Inflammatory macrophage treated with lipopolysaccharide for 4 hours (primary cell): ENCODE measurements at regions not wholly inside any gene's neighbourhood (a gene's known extent, or its start where the extent isn't known, plus 50 kb on each side); places are given as distances from the start of the nearest gene placed in this dataset.
A peak's percentile ranks its signal among the peaks of the same experiment; 100 is the strongest.

ENCODE experiments used
- DNase-seq: peaks from one replicate; pipeline ENCODE4 v3.0.0-alpha.2; 2020

DNA sequence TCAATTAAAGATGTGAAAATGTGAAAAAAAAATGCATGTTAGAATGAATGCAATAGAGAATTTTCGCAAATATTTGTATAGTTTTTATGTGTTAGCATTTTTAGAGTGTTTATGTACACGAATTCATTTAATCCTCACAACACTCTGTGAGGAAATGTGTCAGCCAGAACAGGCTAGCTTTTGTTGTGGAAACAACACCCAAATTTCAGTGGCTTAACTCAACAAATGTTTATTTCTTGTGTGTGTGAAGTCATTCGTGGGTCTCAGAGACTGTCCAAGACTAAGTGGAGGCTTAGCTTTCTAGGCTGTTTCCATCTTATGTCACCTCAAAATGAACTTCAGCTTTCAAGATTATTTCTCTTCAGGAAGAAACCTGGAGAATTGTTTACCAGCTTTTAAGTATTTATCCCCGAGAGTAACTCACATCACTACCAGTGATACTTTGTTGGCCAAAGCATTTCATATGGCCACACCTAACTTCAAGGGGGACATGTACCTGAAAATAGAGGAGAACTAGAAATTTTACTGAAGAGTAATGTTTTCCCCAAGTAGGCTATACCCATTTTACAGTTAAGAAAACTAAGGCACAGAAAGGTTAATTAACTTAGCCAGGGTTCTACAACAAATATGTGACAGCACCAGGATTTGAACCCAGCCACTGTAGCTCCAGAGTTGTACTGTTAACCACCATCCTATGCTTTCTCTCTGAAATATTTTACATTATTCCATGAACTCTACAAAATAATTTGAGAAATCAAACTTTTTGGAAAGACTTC is 306.1 kb downstream of the QKI start:
- no peak for DNase-seq

DNA sequence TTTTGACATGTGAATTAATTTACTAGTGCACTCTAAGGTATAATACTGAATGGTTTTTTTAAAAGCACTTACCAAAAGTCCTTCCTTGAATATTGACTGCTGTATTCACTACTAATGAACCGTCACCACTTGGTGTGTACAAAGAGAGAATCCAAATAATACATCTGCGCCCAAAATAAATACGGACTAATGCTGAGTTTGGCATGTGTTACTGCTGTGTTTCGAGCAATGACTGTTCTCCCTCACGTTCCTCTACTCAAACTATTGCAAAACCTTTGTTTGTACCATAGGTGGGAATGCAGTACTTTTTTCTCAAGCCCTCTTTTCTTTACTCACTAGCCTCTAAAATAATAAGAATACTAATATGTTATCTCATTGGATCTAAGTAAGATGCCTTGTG is 305.5 kb downstream of the QKI start:
- no peak for DNase-seq

- DNase-seq, result no peak
Measured at GRCh38 chr6:163719028-163719742, 304.7 kb downstream of the QKI start.

- no peak for DNase-seq
Measured at GRCh38 chr6:163718537-163718936, 304.0 kb downstream of the QKI start.

DNA sequence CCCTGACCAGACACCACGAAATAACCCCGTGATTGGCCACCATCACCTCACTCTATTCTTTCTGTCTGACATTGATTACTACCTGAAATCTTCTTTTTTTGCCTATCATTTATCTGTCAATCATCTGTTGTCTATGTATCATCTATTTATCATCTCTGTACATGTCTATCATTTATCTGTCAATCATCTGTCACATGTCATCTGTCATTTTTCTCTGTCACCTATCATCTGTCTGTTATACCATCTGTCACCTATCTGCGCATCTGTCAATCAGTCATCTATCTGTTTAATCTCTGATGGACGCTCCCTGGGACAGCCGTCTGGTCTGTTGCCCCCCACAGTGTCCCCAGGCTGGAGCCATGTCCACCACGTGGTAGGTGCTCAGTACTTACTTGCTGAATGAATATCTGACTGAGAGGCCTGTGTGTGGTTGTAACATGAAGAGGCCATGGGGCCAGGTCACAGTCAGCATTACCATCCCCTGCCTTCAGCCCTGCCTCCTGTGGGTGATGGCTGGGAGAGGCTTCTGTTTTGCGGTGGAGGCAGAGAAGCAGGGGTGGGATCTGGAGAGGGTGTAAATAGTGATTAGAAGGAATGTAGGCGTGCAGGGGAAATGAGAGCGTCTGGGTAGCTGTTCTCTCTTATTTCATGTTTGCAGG is 302.7 kb downstream of the QKI start:
- DNase-seq, result no peak

- DNase-seq, result no peak
Measured at GRCh38 chr6:163716690-163717089, 302.2 kb downstream of the QKI start.

GRCh38 chr6:163715846-163716245 is 301.3 kb downstream of the QKI start:
- no peak for DNase-seq

DNA sequence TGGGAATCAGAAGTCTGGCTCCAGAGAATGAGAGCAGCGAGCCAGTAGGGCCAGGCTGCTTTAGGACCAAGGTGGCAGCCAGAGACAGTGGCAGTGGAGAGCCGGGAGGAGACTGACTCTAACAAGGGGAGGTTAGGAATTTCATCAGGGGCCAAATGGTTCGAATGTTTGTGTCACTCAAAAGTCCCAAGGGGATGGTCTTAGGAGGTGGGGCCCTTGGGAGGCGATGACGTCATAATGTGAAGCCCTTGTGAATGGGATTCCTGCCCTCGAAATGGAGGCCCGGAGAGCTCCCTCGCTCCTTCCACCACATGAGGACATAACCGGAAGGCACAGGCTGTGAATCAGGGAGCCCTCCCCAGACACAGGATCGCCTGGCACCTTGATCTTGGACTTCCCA is 299.7 kb downstream of the QKI start:
- DNase-seq, result no peak

DNA sequence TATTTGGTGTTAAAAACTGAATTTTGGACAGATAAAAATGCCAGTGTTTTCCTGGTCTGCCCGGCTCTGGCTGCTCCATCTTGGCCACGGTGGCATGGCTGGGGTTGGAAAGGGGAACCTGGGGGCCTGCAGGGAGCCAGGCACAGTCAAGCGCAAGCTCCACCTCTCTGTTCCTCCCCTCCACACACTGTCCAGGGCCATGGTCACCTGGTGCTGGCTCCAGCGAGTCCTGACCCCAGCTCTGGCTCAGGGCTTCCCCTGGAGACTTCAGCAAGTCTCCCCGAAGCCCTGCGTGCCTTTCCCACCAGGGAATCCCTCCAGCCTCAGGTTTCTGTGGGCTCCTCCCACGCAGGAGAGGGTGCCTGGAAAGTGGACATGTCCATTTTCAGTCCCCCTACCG is 298.5 kb downstream of the QKI start:
- no peak for DNase-seq

- no peak for DNase-seq
Measured at GRCh38 chr6:163712566-163712961, 298.0 kb downstream of the QKI start.

GRCh38 chr6:163711615-163712565 is 297.4 kb downstream of the QKI start:
- DNase-seq, result peak; percentile 91

DNA sequence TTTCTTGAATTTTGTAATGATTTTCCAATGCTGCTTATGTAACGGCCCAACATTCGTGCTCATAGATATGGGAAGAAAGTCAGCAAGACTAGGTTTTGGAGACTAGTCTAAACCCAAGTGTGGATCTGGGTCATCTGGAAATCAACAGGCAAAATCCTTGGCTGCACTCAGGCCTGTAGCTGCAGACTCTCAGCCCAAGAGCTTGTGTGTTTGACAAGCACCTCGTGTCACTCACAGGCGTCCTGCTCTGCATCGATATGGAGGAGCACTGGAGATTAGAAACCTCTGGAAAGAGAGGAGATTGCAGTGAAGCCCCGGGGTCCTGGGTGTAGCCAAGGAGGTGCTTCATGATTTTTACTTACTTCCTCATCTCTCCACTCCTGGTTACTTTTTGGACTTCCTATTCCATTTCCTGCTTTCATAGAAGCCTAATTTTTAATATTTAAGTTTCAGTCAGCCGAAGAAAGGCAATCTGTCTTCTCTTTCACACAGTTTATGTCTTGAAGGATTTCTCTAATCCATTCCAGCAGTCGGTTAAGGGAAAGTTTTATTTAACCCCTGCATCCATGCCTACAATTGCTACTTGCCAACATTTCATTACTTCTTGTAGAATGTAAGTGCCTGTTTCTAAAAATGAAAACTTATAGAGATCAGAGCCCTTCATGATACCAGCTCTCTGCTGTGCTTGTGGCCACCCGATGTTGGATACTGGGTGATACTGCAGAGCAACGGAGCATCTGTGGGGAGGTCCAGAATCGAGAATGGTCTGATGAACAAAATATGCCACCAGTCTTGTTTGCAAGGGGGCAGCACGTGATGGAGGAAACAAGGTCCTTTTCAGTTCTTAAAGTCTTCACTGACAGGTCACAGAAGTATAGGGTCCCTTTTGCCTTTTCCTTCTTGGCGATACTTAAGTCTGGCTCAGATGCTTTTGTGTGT is 296.3 kb downstream of the QKI start:
- no peak for DNase-seq

DNA sequence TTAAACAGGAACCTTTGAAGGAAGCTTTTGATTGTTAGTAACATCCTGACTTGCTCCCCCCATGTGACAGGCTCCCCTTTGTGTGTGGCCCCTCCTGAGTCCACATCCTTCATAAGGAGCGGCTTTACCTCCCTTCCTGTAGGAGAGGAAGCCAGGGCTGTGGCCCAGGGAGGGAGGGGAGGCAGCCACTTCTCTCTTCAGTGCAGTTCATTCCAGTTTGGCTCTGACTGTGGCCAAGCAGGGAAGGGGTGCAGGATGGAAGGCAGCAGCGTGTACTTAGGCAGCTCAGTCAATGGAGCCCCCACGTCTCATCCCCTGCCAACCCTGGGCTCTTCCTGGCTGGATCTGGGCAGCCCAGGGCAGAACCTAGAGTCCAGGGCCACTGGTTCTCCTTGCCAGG is 295.2 kb downstream of the QKI start:
- DNase-seq, result no peak

DNA sequence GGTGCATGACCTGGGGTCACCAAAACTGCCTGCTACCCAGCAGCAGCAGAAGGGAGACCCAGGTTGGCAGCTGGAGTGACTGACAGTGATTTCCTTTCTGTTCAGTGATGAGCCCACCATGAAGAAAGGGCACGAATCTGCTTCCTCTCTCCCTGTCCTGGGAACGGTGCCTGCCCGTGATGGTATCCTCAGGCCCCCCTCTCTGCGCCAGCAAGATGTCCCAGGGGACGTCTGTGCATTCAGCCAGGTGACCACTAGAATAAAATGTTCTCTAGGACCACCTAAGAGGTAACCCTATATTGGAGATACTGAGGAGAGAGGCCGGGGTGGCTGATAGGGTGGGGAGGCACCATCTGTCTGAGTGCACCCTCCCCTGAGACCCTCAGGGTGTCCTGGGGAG is 294.7 kb downstream of the QKI start:
- DNase-seq, result no peak

GRCh38 chr6:163708466-163708865 is 293.9 kb downstream of the QKI start:
- no peak for DNase-seq

- DNase-seq, result no peak
Measured at GRCh38 chr6:163707387-163708355, 293.2 kb downstream of the QKI start.

DNA sequence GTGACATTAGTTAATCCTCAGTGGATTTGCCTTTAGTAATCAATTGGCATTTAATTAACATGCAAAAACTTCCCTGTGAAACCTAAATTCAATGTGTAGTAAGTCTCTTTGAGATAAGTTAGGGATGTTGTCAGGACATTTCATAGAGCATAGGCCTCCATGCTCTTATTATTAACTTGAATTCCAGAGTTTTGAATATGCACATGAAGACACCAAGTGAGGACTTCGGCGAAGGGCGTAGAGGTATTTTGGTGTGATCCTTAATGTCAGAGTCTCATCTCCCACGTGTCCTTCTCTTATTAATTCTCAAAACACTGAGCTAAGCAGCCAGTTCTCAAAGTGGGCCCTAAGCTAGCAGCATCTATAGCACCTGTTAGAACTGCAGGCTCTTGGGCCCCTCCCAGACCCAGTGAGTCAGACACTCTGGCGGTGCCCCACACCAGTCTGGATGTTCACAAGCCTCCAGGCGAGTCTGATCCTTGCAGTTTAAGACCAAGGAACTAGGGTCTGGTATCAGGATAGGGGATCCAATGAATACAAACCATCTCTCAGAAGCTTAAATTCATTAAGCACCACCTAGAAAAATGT is 292.1 kb downstream of the QKI start:
- no peak for DNase-seq

DNA sequence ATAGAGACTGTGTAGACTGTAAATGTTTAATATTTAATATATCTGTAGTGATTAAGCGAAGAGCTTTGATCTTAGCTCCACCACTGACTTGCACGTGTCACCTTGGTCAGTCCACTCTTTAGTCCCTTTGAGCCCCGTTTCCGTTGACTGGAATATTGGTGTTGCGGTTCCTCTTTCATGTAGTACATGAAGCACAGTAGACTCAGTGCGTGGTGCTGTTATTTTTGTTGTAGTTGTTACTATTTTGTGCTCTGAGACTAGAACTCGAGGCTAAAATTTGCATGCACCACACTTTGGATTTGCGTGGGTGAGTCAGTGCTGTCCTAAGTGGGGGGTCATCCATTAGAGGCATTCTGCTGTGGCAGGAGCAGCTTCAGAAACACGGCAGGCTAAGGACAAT is 291.4 kb downstream of the QKI start:
- no peak for DNase-seq

DNA sequence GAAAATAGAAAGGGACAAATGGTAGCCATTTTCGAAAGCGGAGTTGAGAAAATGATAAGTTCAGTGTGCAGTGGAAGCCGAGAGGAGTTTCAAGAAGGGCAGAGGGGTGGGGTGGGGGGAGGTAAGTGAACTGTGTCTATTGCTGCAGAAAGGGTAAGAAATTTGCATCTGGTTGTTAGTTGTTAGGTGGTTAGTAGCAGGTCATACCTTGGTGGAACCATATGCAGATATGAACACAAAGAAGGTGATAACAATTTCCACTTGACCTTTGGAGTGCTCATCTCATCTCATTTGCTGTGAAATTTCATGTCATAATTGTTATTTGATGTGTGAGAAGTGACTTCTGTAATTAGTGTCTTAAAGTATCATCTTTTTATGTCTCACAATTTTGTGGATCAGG is 288.2 kb downstream of the QKI start:
- DNase-seq, result no peak

GRCh38 chr6:163701762-163702161 is 287.2 kb downstream of the QKI start:
- DNase-seq, result peak; percentile 48
